ENCODE measurements at regions not wholly inside any gene's neighbourhood (a gene's known extent, or its start where the extent isn't known, plus 50 kb on each side); places are given as distances from the start of the nearest gene placed in this dataset.

GRCh38 chr16:85534536-85535351, 78.4 kb upstream of the GSE1 start (continued):
- TF ChIP-seq REST (IDR thresholded peaks at IDR 0.05; ENCODE audit: low read depth, low read length) (no peak), PBX3 (IDR thresholded peaks at IDR 0.05) (no peak), TCF12 (IDR thresholded peaks at IDR 0.05) (no peak), TAF1 (IDR thresholded peaks at IDR 0.05; ENCODE audit: borderline replicate concordance, low read depth, low read length) (no peak), NRF1 (IDR thresholded peaks at IDR 0.05; ENCODE audit: low read depth, low read length) (no peak), NFIC (IDR thresholded peaks at IDR 0.05; ENCODE audit: borderline replicate concordance) (no peak), POLR2AphosphoS5 (IDR thresholded peaks at IDR 0.05; ENCODE audit: low read depth, low read length) (no peak), YY1 (IDR thresholded peaks at IDR 0.05; ENCODE audit: low read depth) (no peak), CTCF (IDR thresholded peaks at IDR 0.05) (no peak), USF1 (IDR thresholded peaks at IDR 0.05; ENCODE audit: borderline replicate concordance, low read depth) (no peak), FOXJ3 (CRISPR knock-in tag; IDR thresholded peaks at IDR 0.05) (no peak)
